ENCODE measurements at regions not wholly inside any gene's neighbourhood (a gene's known extent, or its start where the extent isn't known, plus 50 kb on each side); places are given as distances from the start of the nearest gene placed in this dataset.
A peak's percentile ranks its signal among the peaks of the same experiment; 100 is the strongest.

DNA sequence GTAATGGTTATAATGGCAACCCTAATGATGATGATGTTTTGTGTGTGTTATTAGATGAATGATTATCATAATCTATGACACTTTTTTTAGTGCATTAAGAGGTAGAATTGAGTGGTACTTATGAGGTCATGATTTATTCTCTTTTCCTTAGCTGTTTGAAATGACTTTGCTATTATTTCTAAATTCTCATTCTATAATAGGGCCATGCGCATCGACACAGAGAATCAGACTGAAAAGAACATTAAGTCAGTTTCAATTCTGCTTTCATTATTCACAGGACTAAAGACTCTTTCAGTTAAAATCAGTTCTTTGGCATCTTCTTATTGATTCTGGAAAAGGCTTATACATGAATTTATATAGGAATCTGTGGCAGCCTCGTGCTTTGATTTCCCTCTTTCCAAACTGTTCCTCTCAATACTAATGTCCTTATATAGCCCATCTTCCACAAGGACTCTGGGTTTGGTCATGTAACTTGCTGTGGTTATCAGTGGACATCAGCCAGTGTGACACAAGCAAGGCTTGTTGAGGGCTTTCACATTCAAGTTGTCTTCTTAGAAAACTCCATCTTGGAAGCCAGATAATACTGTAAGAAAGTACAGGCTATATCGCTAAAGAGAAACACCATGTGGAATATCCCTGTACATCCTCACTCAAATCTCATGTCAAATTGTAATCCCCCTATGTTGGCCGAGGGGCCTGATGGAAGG is 140.3 kb upstream of the CHD1 start:
- DNase-seq (no peak), ATAC-seq (no peak)
- no peak overlapping the region for H3K27ac ChIP-seq
- no peak overlapping the region for H3K4me3 ChIP-seq
- no peaks in the 10 kb centered on the region for H3K27me3 ChIP-seq
- H3K9me3 ChIP-seq, result no peaks in the 10 kb centered on the region
- H3K36me3 ChIP-seq, result no peaks in the 10 kb centered on the region
- intact Hi-C loops (cut with DNase I), result no loop called here
- no peaks in the 10 kb centered on the region for H3K4me1 ChIP-seq
- TF ChIP-seq, protein P1, sequence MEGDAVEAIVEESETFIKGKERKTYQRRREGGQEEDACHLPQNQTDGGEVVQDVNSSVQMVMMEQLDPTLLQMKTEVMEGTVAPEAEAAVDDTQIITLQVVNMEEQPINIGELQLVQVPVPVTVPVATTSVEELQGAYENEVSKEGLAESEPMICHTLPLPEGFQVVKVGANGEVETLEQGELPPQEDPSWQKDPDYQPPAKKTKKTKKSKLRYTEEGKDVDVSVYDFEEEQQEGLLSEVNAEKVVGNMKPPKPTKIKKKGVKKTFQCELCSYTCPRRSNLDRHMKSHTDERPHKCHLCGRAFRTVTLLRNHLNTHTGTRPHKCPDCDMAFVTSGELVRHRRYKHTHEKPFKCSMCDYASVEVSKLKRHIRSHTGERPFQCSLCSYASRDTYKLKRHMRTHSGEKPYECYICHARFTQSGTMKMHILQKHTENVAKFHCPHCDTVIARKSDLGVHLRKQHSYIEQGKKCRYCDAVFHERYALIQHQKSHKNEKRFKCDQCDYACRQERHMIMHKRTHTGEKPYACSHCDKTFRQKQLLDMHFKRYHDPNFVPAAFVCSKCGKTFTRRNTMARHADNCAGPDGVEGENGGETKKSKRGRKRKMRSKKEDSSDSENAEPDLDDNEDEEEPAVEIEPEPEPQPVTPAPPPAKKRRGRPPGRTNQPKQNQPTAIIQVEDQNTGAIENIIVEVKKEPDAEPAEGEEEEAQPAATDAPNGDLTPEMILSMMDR (IDR thresholded peaks at IDR 0.05), result no peak

DNA sequence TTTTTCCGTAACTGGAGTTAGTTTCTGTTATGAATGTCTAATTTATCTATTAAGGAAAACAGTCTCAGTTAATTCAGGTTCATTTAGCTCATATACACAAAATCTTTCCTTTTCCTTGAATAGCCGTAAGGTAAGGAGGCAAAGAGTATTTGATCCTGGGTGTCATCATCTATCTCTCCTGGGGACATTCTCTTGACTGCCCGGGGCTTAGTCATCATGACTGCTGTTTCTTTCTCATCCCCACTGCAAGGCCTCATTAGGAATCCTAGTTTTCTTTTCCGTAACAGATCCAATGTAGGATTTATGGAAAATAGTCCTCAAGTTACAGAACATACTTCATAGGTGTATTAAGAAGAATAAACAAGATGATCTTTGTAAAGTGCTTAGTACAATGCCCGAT is 134.9 kb upstream of the CHD1 start:
- DNase-seq (no peak), ATAC-seq (no peak)
- intact Hi-C loops (cut with DNase I), result no loop called here
- no peaks in the 10 kb centered on the region for H3K36me3 ChIP-seq
- H3K27me3 ChIP-seq, result no peaks in the 10 kb centered on the region
- H3K4me1 ChIP-seq, result no peaks in the 10 kb centered on the region
- TF ChIP-seq, protein P1 (IDR thresholded peaks at IDR 0.05), result no peak
- no peak overlapping the region for H3K27ac ChIP-seq
- H3K9me3 ChIP-seq, result no peaks in the 10 kb centered on the region
- no peak overlapping the region for H3K4me3 ChIP-seq

DNA sequence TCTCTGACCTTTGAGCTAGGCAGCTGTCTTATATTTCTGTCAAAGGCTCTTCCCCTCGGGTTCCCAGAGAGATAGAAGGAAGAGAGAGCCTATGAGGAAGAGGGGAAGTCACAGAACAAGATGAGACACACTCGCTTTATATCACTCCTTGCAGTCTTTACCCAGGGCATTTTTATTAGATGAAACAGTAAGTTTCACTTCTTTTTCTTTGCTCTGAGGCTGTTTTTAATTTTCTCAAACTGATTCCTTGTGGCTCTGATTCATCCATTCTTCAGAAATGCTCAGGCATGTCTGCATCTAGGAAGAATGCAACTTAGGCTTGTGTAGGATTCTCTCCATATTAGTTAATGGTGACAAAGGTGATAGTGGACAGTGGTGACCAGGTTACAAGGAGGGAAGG is 132.9 kb upstream of the CHD1 start:
- no peaks in the 10 kb centered on the region for H3K9me3 ChIP-seq
- no peaks in the 10 kb centered on the region for H3K36me3 ChIP-seq
- no peaks in the 10 kb centered on the region for H3K4me1 ChIP-seq
- H3K27ac ChIP-seq, result no peak overlapping the region
- DNase-seq (no peak), ATAC-seq (no peak)
- intact Hi-C loops (cut with DNase I), result no loop called here
- TF ChIP-seq, protein P1 (IDR thresholded peaks at IDR 0.05), result no peak
- no peaks in the 10 kb centered on the region for H3K27me3 ChIP-seq
- no peak overlapping the region for H3K4me3 ChIP-seq

DNA sequence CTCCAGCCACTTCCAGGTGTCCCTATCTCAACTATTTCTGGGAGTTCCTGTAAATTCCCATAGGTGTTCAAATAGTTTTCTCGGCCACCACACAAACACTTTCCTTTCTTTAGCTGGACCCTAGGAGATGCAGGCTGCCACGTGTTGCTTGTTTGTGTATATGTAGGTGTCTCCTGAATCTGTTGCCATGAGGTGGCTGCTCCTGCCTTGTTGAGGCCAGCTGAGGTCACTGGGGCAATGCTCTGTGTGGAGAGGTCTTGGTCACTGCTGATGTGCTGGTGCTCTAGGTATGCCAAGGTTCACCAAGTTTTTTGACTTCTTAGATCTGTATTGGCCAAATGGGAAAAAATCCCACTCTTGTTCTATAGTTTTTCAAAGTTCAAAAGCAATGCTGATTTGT is 132.5 kb upstream of the CHD1 start:
- intact Hi-C loops (cut with DNase I), result no loop called here
- ATAC-seq (peak; percentile 24), DNase-seq (no peak)
- TF ChIP-seq, protein P1 (IDR thresholded peaks at IDR 0.05), result no peak
- H3K4me1 ChIP-seq, result no peaks in the 10 kb centered on the region
- no peaks in the 10 kb centered on the region for H3K36me3 ChIP-seq
- H3K4me3 ChIP-seq, result no peak overlapping the region
- no peaks in the 10 kb centered on the region for H3K9me3 ChIP-seq
- H3K27ac ChIP-seq, result no peak overlapping the region
- H3K27me3 ChIP-seq, result no peaks in the 10 kb centered on the region

DNA sequence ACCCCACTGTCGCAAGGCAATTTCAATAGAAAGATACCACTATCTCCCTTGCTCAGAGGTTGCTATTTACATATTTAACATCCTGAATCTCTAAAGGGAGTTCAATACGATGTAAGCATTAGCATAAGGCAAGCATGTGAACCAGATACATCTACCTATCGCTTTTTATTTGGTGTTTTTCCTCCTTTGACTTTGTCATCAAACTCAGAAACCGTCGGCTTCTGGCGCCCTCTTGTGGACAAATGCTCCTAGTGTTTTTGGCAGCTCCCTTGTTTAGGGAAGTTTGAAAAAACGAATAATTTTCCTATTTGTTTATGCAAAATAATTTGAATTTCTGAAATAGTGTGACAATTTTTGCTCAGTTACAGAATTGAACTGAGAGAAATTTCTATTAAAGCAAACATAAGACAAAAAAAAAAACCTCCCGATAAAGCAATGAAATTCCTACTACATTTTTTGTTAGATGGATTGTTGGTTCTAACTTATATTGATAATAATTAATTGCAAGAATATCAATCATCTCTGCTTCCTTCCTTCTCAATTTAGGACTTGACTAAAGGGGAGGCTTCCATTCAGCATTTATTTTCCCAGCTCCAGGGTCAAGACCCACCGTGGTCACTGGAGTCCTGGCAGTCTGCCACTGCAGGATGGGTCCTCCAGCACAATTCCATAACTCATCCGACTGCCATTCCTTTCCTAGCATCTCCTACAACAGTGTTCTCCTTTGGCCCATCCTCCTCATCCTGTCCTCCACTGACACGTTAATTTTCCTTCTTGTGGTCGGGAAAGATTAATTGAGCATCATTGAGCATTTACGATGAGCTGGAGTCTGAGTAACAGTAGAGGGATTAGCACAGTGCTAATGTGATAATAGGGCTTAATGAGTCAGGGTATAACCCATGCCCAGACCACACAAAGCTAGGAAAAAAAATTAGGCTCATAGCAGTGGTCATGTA is 131.8 kb upstream of the CHD1 start:
- Histone ChIP-seq H3K27me3 (no peaks in the 10 kb centered on the region), H3K4me3 (no peak overlapping the region), H3K27ac (no peak overlapping the region), H3K36me3 (no peaks in the 10 kb centered on the region), H3K4me1 (no peaks in the 10 kb centered on the region), H3K9me3 (no peaks in the 10 kb centered on the region)
- TF ChIP-seq, protein P1 (IDR thresholded peaks at IDR 0.05), result peak; percentile 92
- DNase-seq (peak; percentile 76), ATAC-seq (peak; percentile 82)
- intact Hi-C loops (cut with DNase I), result no loop called here
